GM19238 (cell line): ENCODE measurements at regions not wholly inside any gene's neighbourhood (a gene's known extent, or its start where the extent isn't known, plus 50 kb on each side); places are given as distances from the start of the nearest gene placed in this dataset.

Experiments
- DNase-seq: peaks from one replicate; pipeline ENCODE4 v3.0.0; 2011; ENCODE audit warnings: low spot score; ENCODE audit not compliant: insufficient read length

- no peak for DNase-seq
Measured at GRCh38 chr6:90435207-90435899, 138.7 kb upstream of the BACH2 start.

DNA sequence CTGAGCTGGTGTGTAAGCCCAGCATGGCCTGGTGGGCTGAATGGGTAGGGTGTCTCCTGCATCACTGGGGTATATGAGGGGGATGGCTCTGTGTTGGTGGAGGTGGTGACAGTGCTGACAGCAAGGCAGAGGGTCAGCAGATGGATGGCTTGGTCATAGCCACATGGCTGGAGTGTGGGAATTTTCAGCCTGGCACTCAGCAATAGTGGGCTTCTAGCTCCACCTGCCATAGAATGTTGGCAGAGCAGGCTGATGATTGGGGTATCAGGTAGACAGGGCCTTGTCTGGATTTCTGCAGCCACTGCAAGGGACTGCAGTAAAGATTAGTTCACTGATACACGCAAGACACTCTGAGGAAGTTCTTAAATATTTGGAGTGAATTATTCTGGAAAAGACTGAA lies 137.5 kb upstream of the BACH2 start:
- no peak for DNase-seq

DNA sequence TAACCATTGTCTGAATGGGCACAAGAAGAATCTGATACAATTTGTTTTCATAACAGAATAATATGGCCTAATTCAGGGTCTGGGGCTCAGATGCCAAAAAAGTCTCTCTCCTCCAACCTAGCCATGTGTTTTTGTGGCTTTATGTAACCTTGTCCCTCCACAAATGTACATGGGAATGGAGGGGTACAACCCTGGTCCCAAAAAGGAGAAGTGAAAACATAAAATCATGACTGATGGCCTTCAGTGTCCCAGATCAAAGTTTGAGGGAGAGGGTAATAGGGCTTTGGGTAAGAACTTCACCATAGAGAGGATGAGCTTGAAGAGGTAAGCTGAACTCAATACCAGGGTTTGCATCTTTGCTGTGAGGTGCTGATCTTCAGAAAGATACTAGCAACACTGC lies 136.3 kb upstream of the BACH2 start:
- no peak for DNase-seq

DNA sequence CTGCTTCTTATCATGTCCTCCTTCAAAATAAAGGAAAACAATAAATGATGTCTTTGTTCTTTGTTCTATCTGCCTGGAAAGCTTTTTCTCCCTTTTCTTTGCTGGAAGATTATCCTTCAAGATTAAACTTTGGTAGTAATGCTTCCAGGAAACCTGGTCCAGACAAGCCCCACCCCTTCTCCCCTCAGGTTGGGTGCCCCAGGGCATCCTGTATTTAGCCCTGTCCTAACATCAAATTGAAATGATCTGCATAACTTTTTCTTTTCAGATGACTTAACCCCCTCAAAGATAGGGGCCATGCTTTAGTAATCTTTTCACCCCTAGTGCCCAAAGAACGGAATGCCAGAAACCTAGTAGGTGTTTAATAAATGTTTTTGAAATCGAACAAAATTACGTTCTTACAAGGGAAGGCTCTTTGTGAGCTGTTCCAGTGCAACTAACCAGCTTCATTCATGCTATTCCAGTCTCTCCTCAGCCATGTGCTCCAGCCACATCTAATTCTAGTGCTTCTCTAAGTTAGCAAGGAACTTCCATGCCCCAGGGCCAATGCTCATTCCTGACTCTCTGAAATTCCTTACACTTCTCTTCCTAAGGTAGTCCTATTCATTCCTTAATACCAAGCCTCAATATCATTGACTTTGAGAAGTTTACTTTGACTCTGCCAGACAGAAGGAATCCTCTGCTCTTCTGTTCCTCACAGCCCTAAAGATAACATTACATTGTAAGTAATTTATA lies 135.6 kb upstream of the BACH2 start:
- no peak for DNase-seq

DNA sequence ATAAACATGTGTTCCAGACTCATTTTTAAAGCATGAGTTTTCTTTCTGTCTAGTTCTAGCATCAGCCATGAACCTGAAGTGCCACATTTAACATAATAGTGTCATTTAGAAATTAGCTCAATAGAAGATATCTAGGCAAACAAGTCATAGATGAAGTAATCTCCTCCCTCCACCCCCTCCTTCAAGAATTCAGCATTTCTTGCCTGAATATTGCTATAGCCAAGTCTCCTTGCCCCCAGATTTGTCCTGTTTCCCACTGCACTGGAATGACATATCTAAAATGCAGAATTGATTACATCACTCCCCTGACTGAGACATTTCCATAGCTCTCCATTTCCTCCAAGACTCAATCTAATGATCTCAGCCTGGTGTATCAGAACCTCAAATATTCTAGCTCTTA lies 134.9 kb upstream of the BACH2 start:
- no peak for DNase-seq

DNA sequence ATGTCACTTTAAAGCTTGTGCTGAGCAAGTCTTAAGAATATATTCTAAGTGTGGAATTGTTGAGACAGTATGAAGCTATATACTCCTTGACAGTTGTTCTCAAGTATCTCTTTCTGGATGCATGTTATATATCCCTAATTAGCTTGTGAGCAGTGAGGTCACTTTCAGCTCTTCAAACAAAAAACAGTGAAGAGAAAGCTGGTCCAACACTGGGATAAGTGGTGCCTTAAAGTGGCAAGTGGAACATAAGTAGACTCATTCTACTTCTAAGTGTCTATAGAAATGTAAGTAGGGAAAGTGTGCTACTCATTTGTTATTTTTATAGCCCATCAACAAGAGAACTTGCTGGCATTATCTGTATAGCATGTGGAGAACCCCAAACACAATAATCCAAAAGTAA lies 133.1 kb upstream of the BACH2 start:
- DNase-seq: no peak

DNA sequence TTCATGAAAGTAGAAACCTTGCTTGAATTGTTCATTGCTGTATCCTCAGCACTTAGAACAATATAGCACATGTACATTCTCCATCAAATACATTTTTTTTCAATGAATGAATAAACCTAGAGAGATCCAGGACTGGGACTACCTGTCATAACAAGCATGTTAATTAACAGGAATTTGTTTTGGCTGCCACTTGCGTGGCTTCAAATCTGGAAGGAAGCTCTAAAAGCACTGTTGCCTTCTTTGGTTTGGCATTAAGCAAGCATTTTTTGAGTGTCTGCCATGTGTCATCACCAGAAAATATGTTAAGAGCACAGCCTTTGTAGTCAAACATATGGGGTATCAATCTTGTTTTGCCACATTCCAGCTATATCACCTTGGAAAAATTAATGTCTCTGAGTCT lies 131.9 kb upstream of the BACH2 start:
- no peak for DNase-seq

DNA sequence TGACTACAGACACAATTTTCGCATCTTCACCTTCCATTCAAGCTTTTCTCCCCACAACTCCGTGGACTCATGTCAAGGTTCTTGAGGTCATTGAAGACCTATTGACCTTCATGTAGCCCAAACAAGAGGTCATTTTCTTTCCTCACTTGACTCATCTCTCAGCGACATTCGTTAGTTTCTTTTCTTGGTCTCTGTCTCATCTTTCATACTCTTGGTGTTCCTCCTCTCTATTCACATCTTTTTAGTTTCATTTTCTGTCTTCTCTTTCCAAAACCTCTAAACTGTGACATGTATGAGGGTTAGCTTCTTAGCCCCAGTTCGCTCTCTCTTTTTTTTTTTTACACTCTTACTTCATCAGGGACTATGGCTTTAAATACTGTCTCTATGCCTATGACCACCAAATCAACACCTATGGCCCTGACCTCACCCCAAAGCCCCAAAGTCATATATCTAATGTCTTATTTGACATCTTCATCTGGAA lies 128.6 kb upstream of the BACH2 start:
- DNase-seq: peak; percentile 49

- no peak for DNase-seq
Measured at GRCh38 chr6:90424580-90424979, 127.9 kb upstream of the BACH2 start.

DNA sequence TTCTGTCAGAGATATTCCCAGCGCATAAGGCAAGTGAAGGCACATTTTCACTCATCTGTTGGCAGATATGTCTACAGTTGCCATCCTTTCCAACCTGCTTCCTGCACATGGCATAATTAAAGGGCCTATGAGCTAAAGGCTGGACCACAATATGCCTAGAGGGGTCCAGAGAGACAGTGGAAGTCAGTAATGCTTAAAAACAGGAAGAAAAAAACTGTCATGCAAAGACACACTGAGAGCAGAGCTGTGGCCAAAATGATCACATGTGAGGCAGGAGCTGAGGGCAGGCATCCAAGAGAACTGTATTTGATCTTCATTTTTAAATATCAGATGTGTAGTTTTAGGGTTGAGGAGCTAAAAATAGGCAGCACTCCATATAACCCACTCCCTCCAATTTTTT lies 125.0 kb upstream of the BACH2 start:
- DNase-seq: no peak

GRCh38 chr6:90420500-90420899 lies 123.9 kb upstream of the BACH2 start:
- no peak for DNase-seq

DNA sequence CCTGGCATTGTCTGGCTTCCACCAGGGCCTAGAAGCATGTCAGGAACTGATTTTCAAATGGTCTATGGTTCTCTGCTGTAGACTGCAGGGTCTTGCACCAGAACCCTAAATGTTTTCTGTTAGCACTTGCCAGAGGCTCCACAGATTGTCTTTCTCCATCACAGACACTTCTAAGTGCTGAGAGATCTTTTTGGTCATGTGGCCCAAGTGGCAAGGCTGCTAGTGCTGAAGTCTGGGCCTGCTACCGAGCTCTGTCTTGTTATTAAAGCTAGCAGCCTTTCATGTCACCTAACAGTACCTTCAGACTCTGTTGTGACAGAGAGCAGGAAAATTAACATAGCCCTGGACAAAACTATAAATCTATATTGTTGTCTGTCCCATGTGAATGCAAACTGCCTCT lies 120.7 kb upstream of the BACH2 start:
- DNase-seq: no peak

DNA sequence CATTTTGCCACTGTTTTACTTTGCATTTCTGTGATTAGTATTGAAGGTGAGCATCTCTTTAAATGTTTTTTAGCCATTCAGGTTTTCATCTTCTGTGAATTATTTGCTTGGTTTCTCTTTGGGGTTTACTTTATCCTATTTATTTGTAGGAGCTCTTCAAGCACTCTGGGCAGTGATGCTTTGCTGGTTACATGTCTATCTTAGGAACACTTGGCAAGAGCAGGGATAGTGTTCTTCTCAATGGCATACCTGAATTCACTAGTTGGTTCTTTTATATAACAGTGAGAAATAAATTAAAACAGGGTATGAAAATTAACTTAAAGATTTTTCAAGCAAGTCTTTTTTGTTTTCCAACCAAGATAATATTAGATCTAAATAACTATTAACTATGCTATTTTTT lies 119.7 kb upstream of the BACH2 start:
- no peak for DNase-seq

- DNase-seq: no peak
Measured at GRCh38 chr6:90415178-90415577, 118.5 kb upstream of the BACH2 start.

GRCh38 chr6:90414352-90414751 lies 117.7 kb upstream of the BACH2 start:
- DNase-seq: no peak

DNA sequence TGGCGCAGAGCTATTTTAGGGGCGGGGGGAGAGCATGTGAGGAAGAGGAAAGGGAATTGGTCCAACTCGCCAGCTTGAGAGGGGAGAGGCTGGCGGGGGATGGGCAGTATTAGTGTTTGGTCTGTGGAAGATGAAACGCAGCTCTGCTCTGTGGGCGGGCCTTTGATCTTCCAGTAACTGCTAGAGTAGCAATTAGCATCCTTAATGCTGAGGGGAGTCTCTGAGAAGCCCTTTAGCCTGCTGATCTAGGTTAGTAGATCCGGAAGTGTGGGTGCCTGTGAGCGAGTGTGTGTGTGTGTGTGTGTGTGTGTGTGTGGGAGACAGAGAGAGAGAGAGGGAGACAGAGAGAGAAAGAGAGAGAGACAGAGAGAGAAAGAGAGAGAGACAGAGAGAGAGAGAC lies 117.2 kb upstream of the BACH2 start:
- no peak for DNase-seq

GRCh38 chr6:90413396-90413795 lies 116.8 kb upstream of the BACH2 start:
- DNase-seq: no peak

DNA sequence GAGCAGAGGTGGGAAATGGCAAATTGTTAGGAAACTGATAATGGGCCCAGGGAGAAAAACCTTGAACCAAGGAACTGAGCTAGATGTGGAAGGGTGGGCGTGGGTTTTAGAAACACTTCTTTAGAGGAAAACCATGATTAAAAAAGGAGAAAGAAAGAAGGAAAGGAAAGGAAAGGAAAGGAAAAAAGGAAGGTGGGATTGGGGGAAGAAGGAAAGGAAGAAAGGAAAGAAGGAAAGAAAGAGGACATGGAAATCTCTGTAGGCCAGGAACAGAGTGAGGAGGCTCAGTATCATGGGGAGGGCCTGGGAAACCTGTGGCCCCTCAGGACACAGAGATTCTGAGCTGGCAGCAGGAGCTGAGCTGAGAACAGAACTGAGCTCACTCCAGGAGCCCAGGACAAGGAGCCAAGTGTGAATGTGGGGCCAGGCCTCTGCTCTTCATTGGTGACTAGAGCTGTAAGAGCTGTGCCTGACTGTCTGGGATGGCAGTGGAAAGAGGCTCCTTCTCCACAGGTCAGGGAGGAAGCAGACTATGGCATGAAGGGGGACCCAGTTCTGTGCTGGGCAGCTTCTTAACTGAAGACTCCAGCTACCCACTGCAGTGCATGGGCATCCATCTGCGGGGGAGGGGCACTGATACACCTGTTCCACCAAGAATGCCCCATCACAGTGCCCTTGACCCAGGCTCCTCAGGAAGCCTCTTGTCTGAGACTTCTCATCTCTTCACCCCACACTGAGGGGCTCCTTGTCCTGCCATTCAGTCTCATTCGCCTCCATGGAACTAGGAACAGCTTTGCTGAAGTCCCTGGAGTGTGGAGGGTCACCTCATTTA lies 116.1 kb upstream of the BACH2 start:
- DNase-seq: no peak

- DNase-seq: peak; percentile 35
Measured at GRCh38 chr6:90411292-90411781, 114.7 kb upstream of the BACH2 start.

- no peak for DNase-seq
Measured at GRCh38 chr6:90409700-90410099, 113.1 kb upstream of the BACH2 start.

GRCh38 chr6:90406957-90407356 lies 110.3 kb upstream of the BACH2 start:
- DNase-seq: no peak
